Uterus (tissue), 3 donors: ENCODE measurements at regions not wholly inside any gene's neighbourhood (a gene's known extent, or its start where the extent isn't known, plus 50 kb on each side); places are given as distances from the start of the nearest gene placed in this dataset.

ENCODE experiments used
- DNase-seq, 2 donors: peaks; one replicate each; pipeline ENCODE4 v3.0.0-alpha.2; 2019 to 2020
- H3K27ac ChIP-seq, 2 donors: fragments of 200-600 bp; sonication (generic); 1 replicate in 1 of 2; 2 replicates in 1 of 2; pipeline ENCODE4 v1.5.1; 2016 to 2018
- H3K27me3 ChIP-seq, 2 donors: fragments of 200-600 bp; sonication (generic); one replicate each; pipeline ENCODE4 v1.5.1; 2018 to 2019; ENCODE audit warnings: control low read depth in 1 of 2
- H3K36me3 ChIP-seq, 2 donors: fragments of 200-600 bp; sonication (generic); one replicate each; pipeline ENCODE4 v1.5.1; 2019; ENCODE audit warnings: control low read depth in 1 of 2
- H3K4me1 ChIP-seq, 2 donors: fragments of 200-600 bp; sonication (generic); one replicate each; pipeline ENCODE4 v1.5.1; 2018 to 2019; ENCODE audit warnings: control low read depth in 1 of 2
- H3K4me3 ChIP-seq, 2 donors: fragments of 200-600 bp; sonication (generic); 1 replicate in 1 of 2; 2 replicates in 1 of 2; pipeline ENCODE4 v1.5.1; 2018 to 2019; ENCODE audit warnings: mild to moderate bottlenecking in 1 of 2
- H3K9me3 ChIP-seq, 2 donors: fragments of 200-600 bp; sonication (generic); one replicate each; pipeline ENCODE4 v1.5.1; 2019; ENCODE audit warnings: control low read depth in 1 of 2
- POLR2A ChIP-seq, 2 donors: fragments of 450-650 bp; IDR thresholded peaks; one replicate each; pipeline ENCODE4 v1.6.1; 2016; ENCODE audit warnings: antibody characterized with exemption in 2 of 2, mild to moderate bottlenecking in 1 of 2, moderate library complexity in 1 of 2
- intact Hi-C: fragments of 100-400 bp; cut with DNase I; formaldehyde crosslinking; loops from one replicate; pipeline ENCODE4 v1.15.1; 2023; ENCODE audit warnings: low total_unique reads
- TF ChIP-seq, protein P1 (sequence below), 4 experiments: fragments of 200-600 bp in 2 of 4; fragments of 450-650 bp in 2 of 4; sonication (generic) in 2 of 4; IDR thresholded peaks; one replicate each; pipeline ENCODE4 v1.5.1; 2016 to 2019; ENCODE audit warnings: antibody characterized with exemption in 4 of 4, mild to moderate bottlenecking in 2 of 4, moderate library complexity in 1 of 4
- donor health status: DM: yes; HTN: yes; CAD: no.

GRCh38 chr18:42137693-42138375 is 182.8 kb downstream of the PIK3C3 start:
- Histone ChIP-seq H3K9me3 (no peaks in the 10 kb centered on the region), H3K4me1 (no peaks in the 10 kb centered on the region), H3K27ac (no peak overlapping the region), H3K4me3 (no peak overlapping the region), H3K36me3 (no peaks in the 10 kb centered on the region), H3K27me3 (no peaks in the 10 kb centered on the region)
- intact Hi-C loops, result no loop called here
- no peak for DNase-seq
- no peak for TF ChIP-seq POLR2A (IDR thresholded peaks at IDR 0.05)
- TF ChIP-seq, protein P1, sequence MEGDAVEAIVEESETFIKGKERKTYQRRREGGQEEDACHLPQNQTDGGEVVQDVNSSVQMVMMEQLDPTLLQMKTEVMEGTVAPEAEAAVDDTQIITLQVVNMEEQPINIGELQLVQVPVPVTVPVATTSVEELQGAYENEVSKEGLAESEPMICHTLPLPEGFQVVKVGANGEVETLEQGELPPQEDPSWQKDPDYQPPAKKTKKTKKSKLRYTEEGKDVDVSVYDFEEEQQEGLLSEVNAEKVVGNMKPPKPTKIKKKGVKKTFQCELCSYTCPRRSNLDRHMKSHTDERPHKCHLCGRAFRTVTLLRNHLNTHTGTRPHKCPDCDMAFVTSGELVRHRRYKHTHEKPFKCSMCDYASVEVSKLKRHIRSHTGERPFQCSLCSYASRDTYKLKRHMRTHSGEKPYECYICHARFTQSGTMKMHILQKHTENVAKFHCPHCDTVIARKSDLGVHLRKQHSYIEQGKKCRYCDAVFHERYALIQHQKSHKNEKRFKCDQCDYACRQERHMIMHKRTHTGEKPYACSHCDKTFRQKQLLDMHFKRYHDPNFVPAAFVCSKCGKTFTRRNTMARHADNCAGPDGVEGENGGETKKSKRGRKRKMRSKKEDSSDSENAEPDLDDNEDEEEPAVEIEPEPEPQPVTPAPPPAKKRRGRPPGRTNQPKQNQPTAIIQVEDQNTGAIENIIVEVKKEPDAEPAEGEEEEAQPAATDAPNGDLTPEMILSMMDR (IDR thresholded peaks at IDR 0.05), result no peak

DNA sequence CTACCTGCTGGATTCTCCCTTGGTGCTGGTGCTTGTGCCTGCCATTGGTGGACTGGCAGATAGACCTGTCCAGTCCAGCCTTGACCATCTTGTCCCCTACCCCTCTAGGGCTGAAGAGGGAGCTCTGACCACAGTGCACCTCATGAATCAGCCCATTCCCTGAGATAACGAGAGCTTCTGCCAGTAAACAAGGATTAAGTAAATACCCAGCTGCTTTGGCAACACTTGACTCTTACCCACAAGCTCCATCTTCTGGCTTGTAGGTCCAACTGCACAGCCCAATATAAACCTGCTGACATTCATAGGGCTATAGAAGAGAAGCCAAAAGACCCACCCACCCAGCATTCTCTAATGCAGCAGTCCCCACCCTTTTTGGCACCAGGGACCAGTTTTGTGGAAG is 186.4 kb downstream of the PIK3C3 start:
- intact Hi-C loops, result no loop called here
- no peak overlapping the region for H3K4me3 ChIP-seq
- no peak for DNase-seq

GRCh38 chr18:42155024-42155423 is 200.0 kb downstream of the PIK3C3 start:
- no peaks in the 10 kb centered on the region for H3K36me3 ChIP-seq
- TF ChIP-seq, protein P1 (IDR thresholded peaks at IDR 0.05), result no peak
- TF ChIP-seq POLR2A (IDR thresholded peaks at IDR 0.05), result no peak
- H3K4me1 ChIP-seq, result no peaks in the 10 kb centered on the region
- no peak overlapping the region for H3K27ac ChIP-seq
- no peak overlapping the region for H3K4me3 ChIP-seq
- intact Hi-C loops, result no loop called here
- H3K9me3 ChIP-seq, result no peaks in the 10 kb centered on the region
- no peaks in the 10 kb centered on the region for H3K27me3 ChIP-seq
- DNase-seq, result no peak

More for the DNA sequence above, 186.4 kb downstream of the PIK3C3 start:
- Histone ChIP-seq H3K4me1 (no peaks in the 10 kb centered on the region), H3K27ac (no peak overlapping the region), H3K27me3 (no peaks in the 10 kb centered on the region), H3K9me3 (no peaks in the 10 kb centered on the region), H3K36me3 (no peaks in the 10 kb centered on the region)
- TF ChIP-seq, protein P1 (IDR thresholded peaks at IDR 0.05), result no peak
- TF ChIP-seq POLR2A (IDR thresholded peaks at IDR 0.05), result no peak

DNA sequence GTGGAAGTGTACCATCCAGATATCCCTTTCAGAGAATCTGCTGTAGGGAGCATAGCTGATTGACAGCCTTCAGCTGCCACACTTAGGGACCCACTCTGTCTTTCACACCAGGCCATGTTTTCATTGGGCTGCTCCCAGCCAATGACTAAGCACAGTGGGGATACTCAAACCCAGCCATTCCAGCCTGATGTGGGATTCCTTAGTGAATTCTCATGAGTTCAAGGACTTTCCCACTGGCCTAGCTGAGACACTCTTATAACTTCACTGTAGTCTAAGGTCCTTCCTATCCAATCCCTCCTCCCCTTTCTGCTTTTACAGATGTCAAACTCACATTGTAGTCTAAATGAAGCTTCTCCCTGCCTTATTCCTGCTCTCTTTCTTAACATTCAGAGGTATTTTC is 201.2 kb downstream of the PIK3C3 start:
- Histone ChIP-seq H3K27me3 (no peaks in the 10 kb centered on the region), H3K4me3 (no peak overlapping the region), H3K36me3 (no peaks in the 10 kb centered on the region), H3K4me1 (no peaks in the 10 kb centered on the region), H3K27ac (no peak overlapping the region), H3K9me3 (no peaks in the 10 kb centered on the region)
- DNase-seq, result no peak
- no peak for TF ChIP-seq POLR2A (IDR thresholded peaks at IDR 0.05)
- TF ChIP-seq, protein P1 (IDR thresholded peaks at IDR 0.05), result no peak
- intact Hi-C loops, result no loop called here

DNA sequence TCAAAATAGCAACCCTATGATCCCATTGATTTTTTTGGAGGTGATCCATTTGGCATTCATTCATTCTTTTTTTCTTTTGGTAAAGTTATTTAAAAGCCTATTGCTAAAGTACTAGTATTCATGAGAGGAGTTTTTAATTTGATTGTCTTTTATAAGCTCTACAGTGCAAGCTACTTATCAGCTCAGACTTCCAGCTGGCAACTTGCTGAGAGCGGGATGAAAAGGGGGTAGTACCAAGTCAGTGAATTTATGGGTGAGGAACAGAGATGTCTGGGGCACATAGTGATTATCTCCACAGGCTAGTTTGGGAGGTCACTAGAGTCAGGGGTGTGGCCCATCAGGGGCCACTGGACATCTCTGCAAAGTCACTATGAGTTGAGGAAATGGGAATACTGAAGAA is 202.4 kb downstream of the PIK3C3 start:
- TF ChIP-seq, protein P1 (IDR thresholded peaks at IDR 0.05), result no peak
- no peak for TF ChIP-seq POLR2A (IDR thresholded peaks at IDR 0.05)

More for the DNA sequence above, 202.4 kb downstream of the PIK3C3 start:
- intact Hi-C loops, result no loop called here
- Histone ChIP-seq H3K27ac (no peak overlapping the region), H3K27me3 (no peaks in the 10 kb centered on the region), H3K9me3 (no peaks in the 10 kb centered on the region), H3K4me3 (no peak overlapping the region), H3K4me1 (no peaks in the 10 kb centered on the region), H3K36me3 (no peaks in the 10 kb centered on the region)
- DNase-seq, result no peak
